Right lobe of liver (tissue), 4 donors: ENCODE measurements at regions not wholly inside any gene's neighbourhood (a gene's known extent, or its start where the extent isn't known, plus 50 kb on each side); places are given as distances from the start of the nearest gene placed in this dataset.

Experiments used
- CTCF ChIP-seq, 4 donors: fragments of 200-600 bp in 3 of 4; fragments of 450-650 bp in 1 of 4; IDR thresholded peaks; one replicate each; pipeline versions ENCODE4 v1.5.1 to v1.8.0; 2016 to 2022; ENCODE audit warnings: antibody characterized with exemption in 4 of 4, mild to moderate bottlenecking in 2 of 4
- POLR2A ChIP-seq: fragments of 450-650 bp; IDR thresholded peaks from one replicate; pipeline ENCODE4 v1.6.1; 2017; ENCODE audit warnings: antibody characterized with exemption, mild to moderate bottlenecking
- donor health status: DM: no; HTN: no; CAD: no.
- donor health status: DM: no; HTN: no; CAD: no.
- donor health status: DM: no; HTN: yes; CAD: no.

- TF ChIP-seq CTCF (IDR thresholded peaks at IDR 0.05), result no peak
- TF ChIP-seq POLR2A, result no peak
These were observed 315.9 kb upstream of the RPS23 start for GRCh38 chr5:82594097-82594496.
